IPS-20b (cell line): ENCODE measurements at regions not wholly inside any gene's neighbourhood (a gene's known extent, or its start where the extent isn't known, plus 50 kb on each side); places are given as distances from the start of the nearest gene placed in this dataset.
"Not testable (repeated sequence)": the region's sequence is repeated elsewhere in the genome, so short reads cannot be mapped to it uniquely, and the experiment has no call there.

Experiments used
- H3K27ac ChIP-seq: one replicate; pipeline ENCODE4 v1.5.1; 2013; ENCODE audit warnings: low read length
- H3K27me3 ChIP-seq: 2 replicates; pipeline ENCODE4 v1.6.1; 2013; ENCODE audit warnings: mild to moderate bottlenecking, low read length, inconsistent platforms; ENCODE audit not compliant: insufficient read depth
- H3K36me3 ChIP-seq: 2 replicates; pipeline ENCODE4 v1.6.1; 2013; ENCODE audit warnings: low read depth, mild to moderate bottlenecking, inconsistent platforms, low read length, moderate library complexity; ENCODE audit not compliant: insufficient read depth
- H3K4me1 ChIP-seq: 2 replicates; pipeline ENCODE4 v1.6.1; 2013; ENCODE audit warnings: mild to moderate bottlenecking, control low read depth, inconsistent platforms, low read length, moderate library complexity; ENCODE audit not compliant: insufficient read depth
- H3K4me3 ChIP-seq: 2 replicates; pipeline ENCODE4 v1.5.1; 2013; ENCODE audit warnings: mild to moderate bottlenecking, low read length, inconsistent platforms
- H3K9ac ChIP-seq: 2 replicates; pipeline ENCODE4 v1.6.1; 2013; ENCODE audit warnings: low read depth, mild to moderate bottlenecking, inconsistent platforms, low read length, moderate library complexity
- H3K9me3 ChIP-seq: 2 replicates; pipeline ENCODE4 v1.6.1; 2013; ENCODE audit warnings: mild to moderate bottlenecking, low read depth, low read length, inconsistent platforms; ENCODE audit not compliant: insufficient read depth

GRCh38 chr12:18882690-18883089, 144.8 kb downstream of the CAPZA3 start:
- no peaks in the 10 kb centered on the region for H3K36me3 ChIP-seq
- H3K9me3 ChIP-seq: peaks cover under 1% of the 10 kb centered on the region; the same call in 1 of the 2 replicates
- H3K27me3 ChIP-seq: no peaks in the 10 kb centered on the region

DNA sequence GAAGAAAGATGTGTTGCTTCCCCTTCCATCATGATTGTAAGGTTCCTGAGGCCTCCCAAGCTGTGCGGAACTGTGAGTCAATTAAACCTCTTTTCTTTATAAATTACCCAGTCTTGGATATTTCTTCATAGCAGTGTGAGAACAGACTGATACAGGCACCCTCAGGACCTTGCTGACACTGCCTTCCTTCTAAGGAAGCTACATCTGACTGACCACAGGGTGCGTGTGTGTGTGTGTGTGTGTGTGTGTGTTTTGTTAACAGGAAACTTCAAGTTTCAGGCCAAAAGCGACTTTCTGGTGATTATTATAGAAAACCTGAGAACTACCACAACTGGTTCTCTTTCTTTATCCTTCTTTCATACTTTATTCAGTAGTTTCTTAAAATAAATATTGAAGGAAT, 149.0 kb downstream of the CAPZA3 start:
- Histone ChIP-seq H3K27me3 (no peaks in the 10 kb centered on the region), H3K9me3 (no peaks in the 10 kb centered on the region), H3K36me3 (no peaks in the 10 kb centered on the region), H3K4me1 (peaks cover 20% of the 10 kb centered on the region; the same call in 1 of the 2 replicates), H3K9ac (no peak overlapping the region), H3K27ac (no peak overlapping the region), H3K4me3 (no peak overlapping the region)

More at GRCh38 chr12:18882690-18883089, 144.8 kb downstream of the CAPZA3 start:
- Histone ChIP-seq H3K4me1 (peaks cover 7% of the 10 kb centered on the region; the same call in 1 of the 2 replicates), H3K4me3 (no peak overlapping the region), H3K27ac (no peak overlapping the region), H3K9ac (no peak overlapping the region)

GRCh38 chr12:18887368-18887767, 149.4 kb downstream of the CAPZA3 start:
- H3K9me3 ChIP-seq: no peaks in the 10 kb centered on the region
- H3K9ac ChIP-seq: peak overlapping the region; percentile 39; the same call in 1 of the 2 replicates
- H3K4me1 ChIP-seq: peaks cover 20% of the 10 kb centered on the region; the same call in 1 of the 2 replicates
- H3K36me3 ChIP-seq: no peaks in the 10 kb centered on the region
- no peak overlapping the region for H3K4me3 ChIP-seq
- no peaks in the 10 kb centered on the region for H3K27me3 ChIP-seq
- peak overlapping the region; percentile 26 for H3K27ac ChIP-seq

DNA sequence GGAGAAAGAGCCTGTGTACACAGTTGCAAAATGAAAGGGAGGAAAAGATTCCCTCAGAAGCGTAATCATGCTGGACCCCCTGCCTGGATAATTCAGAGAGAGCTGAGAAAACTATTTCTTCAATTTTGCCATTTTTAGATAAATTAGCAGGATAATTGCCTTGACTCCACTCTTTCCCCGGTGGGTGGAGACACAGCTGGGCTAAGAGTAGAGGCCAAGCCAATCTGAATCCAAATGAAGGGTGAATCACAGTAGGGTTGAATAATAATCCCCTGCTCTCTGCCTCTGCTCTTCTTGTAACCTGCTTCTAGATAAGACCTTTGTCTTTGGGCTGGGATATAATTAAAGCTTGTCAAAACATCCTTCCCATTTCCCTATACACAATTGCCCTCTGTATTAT, 150.1 kb downstream of the CAPZA3 start:
- Histone ChIP-seq H3K36me3 (no peaks in the 10 kb centered on the region), H3K9ac (peak overlapping the region; percentile 39; the same call in 1 of the 2 replicates), H3K4me3 (no peak overlapping the region; the same call in 1 of the 2 replicates), H3K9me3 (no peaks in the 10 kb centered on the region), H3K27me3 (no peaks in the 10 kb centered on the region), H3K4me1 (peaks cover 20% of the 10 kb centered on the region; the same call in 1 of the 2 replicates), H3K27ac (peak overlapping the region; percentile 26)

- not testable (repeated sequence) for H3K27ac ChIP-seq, H3K27me3 ChIP-seq, H3K9ac ChIP-seq, H3K4me3 ChIP-seq, H3K9me3 ChIP-seq, H3K36me3 ChIP-seq
- H3K4me1 ChIP-seq: peaks cover 26% of the 10 kb centered on the region; the same call in 1 of the 2 replicates
These were observed 152.7 kb downstream of the CAPZA3 start for GRCh38 chr12:18890621-18891020.

DNA sequence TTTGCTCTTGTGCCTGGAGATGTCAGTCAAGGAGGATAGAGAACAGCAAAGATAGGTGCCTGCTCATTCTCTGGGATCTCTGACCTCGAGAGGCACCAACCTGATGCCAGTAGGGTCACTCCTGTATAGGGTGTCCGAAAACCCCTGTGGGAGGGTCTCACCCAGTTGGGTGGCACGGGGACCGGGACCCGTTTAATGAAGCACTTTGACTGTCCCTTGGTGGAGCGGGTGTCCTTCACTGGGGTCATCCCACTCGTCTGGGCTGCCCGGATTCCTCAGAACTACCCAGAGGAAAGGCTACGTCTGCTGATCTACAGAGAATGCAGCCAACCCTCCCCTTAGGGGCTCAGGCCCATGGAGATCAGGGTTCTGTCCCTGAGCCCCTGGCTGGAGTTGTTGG, 157.6 kb downstream of the CAPZA3 start:
- Histone ChIP-seq H3K9ac (0 out of 2 replicates have a peak overlapping the region, but pooled peaks have one; percentile 25), H3K27ac (no peak overlapping the region), H3K4me3 (0 out of 2 replicates have a peak overlapping the region, but pooled peaks have one; percentile 19), H3K9me3 (no peaks in the 10 kb centered on the region), H3K4me1 (peaks cover 13% of the 10 kb centered on the region; the same call in 1 of the 2 replicates), H3K36me3 (no peaks in the 10 kb centered on the region), H3K27me3 (no peaks in the 10 kb centered on the region)

GRCh38 chr12:18895946-18896345, 158.0 kb downstream of the CAPZA3 start:
- H3K4me1 ChIP-seq: peaks cover 13% of the 10 kb centered on the region; the same call in 1 of the 2 replicates
- H3K4me3 ChIP-seq: 0 out of 2 replicates have a peak overlapping the region, but pooled peaks have one; percentile 19
- H3K36me3 ChIP-seq: no peaks in the 10 kb centered on the region
- H3K27ac ChIP-seq: peak overlapping the region; percentile 16
- no peaks in the 10 kb centered on the region for H3K27me3 ChIP-seq
- H3K9ac ChIP-seq: 0 out of 2 replicates have a peak overlapping the region, but pooled peaks have one; percentile 25
- no peaks in the 10 kb centered on the region for H3K9me3 ChIP-seq

DNA sequence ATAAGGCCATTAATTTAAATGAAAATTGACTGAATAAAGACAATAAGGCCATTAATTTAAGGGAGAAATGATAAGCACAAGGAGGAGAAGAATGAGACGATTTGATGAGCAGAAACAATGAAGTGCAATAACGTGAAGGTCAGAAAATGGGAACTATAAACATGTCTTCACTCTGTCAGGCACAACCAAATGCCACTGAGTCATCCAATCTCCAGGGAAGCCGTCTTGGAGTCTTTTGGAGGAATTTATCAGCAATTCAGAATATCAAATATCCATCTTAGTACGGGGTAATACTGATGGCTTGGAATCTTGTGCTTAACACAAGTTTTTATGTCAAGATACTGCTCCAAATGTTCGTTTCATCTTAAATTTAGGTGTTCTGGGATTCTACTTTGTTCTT, 159.9 kb downstream of the CAPZA3 start:
- Histone ChIP-seq H3K4me3 (no peak overlapping the region), H3K27me3 (no peaks in the 10 kb centered on the region), H3K9ac (no peak overlapping the region), H3K36me3 (no peaks in the 10 kb centered on the region), H3K4me1 (peaks cover 13% of the 10 kb centered on the region; the same call in 1 of the 2 replicates), H3K27ac (no peak overlapping the region), H3K9me3 (no peaks in the 10 kb centered on the region)

- Histone ChIP-seq H3K4me1 (peaks cover 13% of the 10 kb centered on the region; the same call in 1 of the 2 replicates), H3K4me3 (no peak overlapping the region), H3K9me3 (no peaks in the 10 kb centered on the region), H3K36me3 (no peaks in the 10 kb centered on the region), H3K27ac (no peak overlapping the region), H3K9ac (no peak overlapping the region), H3K27me3 (no peaks in the 10 kb centered on the region)
These were observed 160.6 kb downstream of the CAPZA3 start for GRCh38 chr12:18898470-18898869.

DNA sequence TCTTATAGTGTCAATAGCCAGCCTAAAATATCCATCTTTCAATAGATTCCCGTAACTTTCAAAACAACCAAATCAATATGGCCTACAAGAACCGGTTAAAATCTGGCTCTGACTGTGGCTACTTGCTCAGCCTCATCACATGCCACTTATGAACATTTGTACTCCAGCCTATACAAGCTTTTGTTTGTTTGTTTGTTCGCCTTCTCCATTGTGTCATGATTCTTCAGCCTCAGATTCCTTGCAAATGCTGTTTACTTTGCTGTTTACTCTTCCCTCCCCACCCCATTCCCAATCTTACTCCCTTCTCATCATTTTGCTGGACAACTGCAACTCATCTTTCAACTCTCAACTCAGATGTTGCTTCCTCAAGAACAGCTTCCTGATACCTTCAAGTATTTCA, 161.2 kb downstream of the CAPZA3 start:
- H3K36me3 ChIP-seq: no peaks in the 10 kb centered on the region
- H3K27me3 ChIP-seq: no peaks in the 10 kb centered on the region
- no peak overlapping the region for H3K9ac ChIP-seq
- no peaks in the 10 kb centered on the region for H3K9me3 ChIP-seq
- no peak overlapping the region for H3K27ac ChIP-seq
- peaks cover 13% of the 10 kb centered on the region; the same call in 1 of the 2 replicates for H3K4me1 ChIP-seq
- no peak overlapping the region for H3K4me3 ChIP-seq

- H3K36me3 ChIP-seq: no peaks in the 10 kb centered on the region
- no peak overlapping the region for H3K4me3 ChIP-seq
- no peaks in the 10 kb centered on the region for H3K9me3 ChIP-seq
- H3K27ac ChIP-seq: no peak overlapping the region
- no peak overlapping the region for H3K9ac ChIP-seq
- no peaks in the 10 kb centered on the region for H3K27me3 ChIP-seq
- H3K4me1 ChIP-seq: peaks cover 10% of the 10 kb centered on the region; the same call in 1 of the 2 replicates
These were observed 161.9 kb downstream of the CAPZA3 start for GRCh38 chr12:18899678-18900317.

GRCh38 chr12:18905134-18905533, 167.2 kb downstream of the CAPZA3 start:
- Histone ChIP-seq H3K27ac (no peak overlapping the region), H3K36me3 (no peaks in the 10 kb centered on the region), H3K27me3 (no peaks in the 10 kb centered on the region), H3K4me3 (no peak overlapping the region), H3K9ac (no peak overlapping the region), H3K4me1 (no peaks in the 10 kb centered on the region), H3K9me3 (no peaks in the 10 kb centered on the region)
